Cardiac muscle cell (in vitro differentiated cells and primary cell): ENCODE measurements at regions not wholly inside any gene's neighbourhood (a gene's known extent, or its start where the extent isn't known, plus 50 kb on each side); places are given as distances from the start of the nearest gene placed in this dataset.

Experiments used
- DNase-seq, 2 donors: peaks; one replicate each; pipeline versions ENCODE4 v3.0.0 to v3.0.0-alpha.2; 2010 to 2017; ENCODE audit warnings: low read depth in 1 of 2, low spot score in 1 of 2
- H3K27ac ChIP-seq: fragments of 200-600 bp; sonication (generic); 2 replicates; pipeline ENCODE4 v1.5.1; 2016
- H3K27me3 ChIP-seq: fragments of 200-600 bp; sonication (generic); 2 replicates; pipeline ENCODE4 v1.6.0; 2016; ENCODE audit warnings: control low read depth
- H3K36me3 ChIP-seq: fragments of 200-600 bp; sonication (generic); 2 replicates; pipeline ENCODE4 v1.5.1; 2016; ENCODE audit warnings: control low read depth
- H3K4me1 ChIP-seq: fragments of 200-600 bp; sonication (generic); 2 replicates; pipeline ENCODE4 v1.8.1; 2017; ENCODE audit warnings: low read depth, mild to moderate bottlenecking, mixed run types
- H3K4me3 ChIP-seq: fragments of 200-600 bp; sonication (generic); 2 replicates; pipeline ENCODE4 v1.5.1; 2016; ENCODE audit warnings: mild to moderate bottlenecking
- H3K9me3 ChIP-seq: fragments of 200-600 bp; sonication (generic); 2 replicates; pipeline ENCODE4 v1.5.1; 2017; ENCODE audit warnings: low read depth, mild to moderate bottlenecking, control low read depth
- CTCF ChIP-seq: IDR thresholded peaks from 2 replicates; pipeline ENCODE4 v1.5.1; 2012; ENCODE audit warnings: low read depth, mild to moderate bottlenecking, low read length

- H3K27ac ChIP-seq = no peak overlapping the region
- no peaks in the 10 kb centered on the region for H3K27me3 ChIP-seq
- peak in 1 of 2 donors; percentile 97 for DNase-seq
- H3K4me3 ChIP-seq = no peak overlapping the region
- no peaks in the 10 kb centered on the region for H3K36me3 ChIP-seq
- TF ChIP-seq CTCF = no peak
- no peaks in the 10 kb centered on the region for H3K4me1 ChIP-seq
- H3K9me3 ChIP-seq = no peaks in the 10 kb centered on the region
Observed at GRCh38 chr3:106745344-106746168, 631.7 kb upstream of the CCDC54 start.

GRCh38 chr3:106746286-106746685, 631.0 kb upstream of the CCDC54 start:
- H3K27ac ChIP-seq = no peak overlapping the region
- H3K27me3 ChIP-seq = no peaks in the 10 kb centered on the region
- no peaks in the 10 kb centered on the region for H3K4me1 ChIP-seq
- H3K36me3 ChIP-seq = no peaks in the 10 kb centered on the region
- no peak for TF ChIP-seq CTCF
- DNase-seq = no peak
- H3K4me3 ChIP-seq = no peak overlapping the region
- no peaks in the 10 kb centered on the region for H3K9me3 ChIP-seq

GRCh38 chr3:106748472-106749262, 628.6 kb upstream of the CCDC54 start:
- Histone ChIP-seq H3K4me3 (no peak overlapping the region), H3K36me3 (no peaks in the 10 kb centered on the region), H3K4me1 (no peaks in the 10 kb centered on the region), H3K27ac (no peak overlapping the region), H3K27me3 (no peaks in the 10 kb centered on the region), H3K9me3 (no peaks in the 10 kb centered on the region)
- no peak for TF ChIP-seq CTCF
- DNase-seq = no peak

GRCh38 chr3:106750092-106750491, 627.1 kb upstream of the CCDC54 start:
- Histone ChIP-seq H3K4me3 (no peak overlapping the region), H3K9me3 (no peaks in the 10 kb centered on the region), H3K4me1 (no peaks in the 10 kb centered on the region), H3K27me3 (no peaks in the 10 kb centered on the region), H3K36me3 (no peaks in the 10 kb centered on the region), H3K27ac (no peak overlapping the region)
- TF ChIP-seq CTCF = no peak
- DNase-seq = no peak

GRCh38 chr3:106755336-106755735, 621.9 kb upstream of the CCDC54 start:
- H3K4me3 ChIP-seq = no peak overlapping the region
- TF ChIP-seq CTCF = no peak
- no peak for DNase-seq

More at GRCh38 chr3:106755336-106755735, 621.9 kb upstream of the CCDC54 start:
- Histone ChIP-seq H3K27me3 (no peaks in the 10 kb centered on the region), H3K27ac (no peak overlapping the region), H3K36me3 (no peaks in the 10 kb centered on the region), H3K4me1 (no peaks in the 10 kb centered on the region), H3K9me3 (no peaks in the 10 kb centered on the region)
